Thyroid gland (tissue), 4 donors: ENCODE measurements at regions not wholly inside any gene's neighbourhood (a gene's known extent, or its start where the extent isn't known, plus 50 kb on each side); places are given as distances from the start of the nearest gene placed in this dataset.

Source experiments
- DNase-seq, 2 donors: peaks; one replicate each; pipeline ENCODE4 v3.0.0-alpha.2; 2019
- H3K27ac ChIP-seq, 3 donors: fragments of 200-600 bp; sonication (generic); 1 replicate in 2 of 3; 2 replicates in 1 of 3; pipeline ENCODE4 v1.5.1; 2016 to 2019; ENCODE audit warnings: mild to moderate bottlenecking in 1 of 3, moderate library complexity in 1 of 3
- H3K27me3 ChIP-seq: fragments of 200-600 bp; sonication (generic); one replicate; pipeline ENCODE4 v1.5.1; 2019
- H3K36me3 ChIP-seq, 2 donors: fragments of 200-600 bp; sonication (generic); one replicate each; pipeline ENCODE4 v1.5.1; 2016 to 2019
- H3K4me1 ChIP-seq, 2 donors: fragments of 200-600 bp; sonication (generic); one replicate each; pipeline ENCODE4 v1.5.1; 2017 to 2019
- H3K4me3 ChIP-seq, 3 donors: fragments of 200-600 bp; sonication (generic); replicated peaks in 1 of 3; 1 replicate in 2 of 3; 2 replicates in 1 of 3; pipeline ENCODE4 v1.5.1; 2016; ENCODE audit warnings: mild to moderate bottlenecking in 1 of 3
- H3K9me3 ChIP-seq: fragments of 200-600 bp; sonication (generic); one replicate; pipeline ENCODE4 v1.5.1; 2017
- CTCF ChIP-seq, 6 experiments: fragments of 200-600 bp in 3 of 6; fragments of 450-650 bp in 3 of 6; sonication (generic) in 3 of 6; IDR thresholded peaks; one replicate each; pipeline ENCODE4 v1.5.1; 2016 to 2019; ENCODE audit warnings: antibody characterized with exemption in 6 of 6, mild to moderate bottlenecking in 2 of 6, inconsistent platforms in 1 of 6, moderate library complexity in 1 of 6
- POLR2A ChIP-seq, 2 donors: fragments of 450-650 bp; IDR thresholded peaks; one replicate each; pipeline ENCODE4 v1.6.1; 2017; ENCODE audit warnings: antibody characterized with exemption in 2 of 2, mild to moderate bottlenecking in 2 of 2, moderate library complexity in 1 of 2
- WGBS, 2 donors: methylation state at CpG; one replicate each; pipeline ENCODE4 v1.1.5; 2017; 5-methylcytosine and 5-hydroxymethylcytosine counted together
- intact Hi-C: fragments of 100-400 bp; cut with DNase I; formaldehyde crosslinking; loops from one replicate; pipeline ENCODE4 v1.15.1; 2023

GRCh38 chr11:122353561-122353960 lies 237.5 kb upstream of the BLID start:
- TF ChIP-seq POLR2A (IDR thresholded peaks at IDR 0.05) (no peak), CTCF (IDR thresholded peaks at IDR 0.05) (no peak)
- DNase-seq: no peak
- 89 to 93% methylated on average over 4 of the region's 4 CpGs for WGBS, 2 donors
- H3K27me3 ChIP-seq: no peaks in the 10 kb centered on the region
- H3K4me3 ChIP-seq: no peak overlapping the region
- no peak overlapping the region for H3K27ac ChIP-seq
- H3K4me1 ChIP-seq: no peaks in the 10 kb centered on the region
- intact Hi-C loops: no loop called here
- no peaks in the 10 kb centered on the region for H3K9me3 ChIP-seq
- H3K36me3 ChIP-seq: no peaks in the 10 kb centered on the region

DNA sequence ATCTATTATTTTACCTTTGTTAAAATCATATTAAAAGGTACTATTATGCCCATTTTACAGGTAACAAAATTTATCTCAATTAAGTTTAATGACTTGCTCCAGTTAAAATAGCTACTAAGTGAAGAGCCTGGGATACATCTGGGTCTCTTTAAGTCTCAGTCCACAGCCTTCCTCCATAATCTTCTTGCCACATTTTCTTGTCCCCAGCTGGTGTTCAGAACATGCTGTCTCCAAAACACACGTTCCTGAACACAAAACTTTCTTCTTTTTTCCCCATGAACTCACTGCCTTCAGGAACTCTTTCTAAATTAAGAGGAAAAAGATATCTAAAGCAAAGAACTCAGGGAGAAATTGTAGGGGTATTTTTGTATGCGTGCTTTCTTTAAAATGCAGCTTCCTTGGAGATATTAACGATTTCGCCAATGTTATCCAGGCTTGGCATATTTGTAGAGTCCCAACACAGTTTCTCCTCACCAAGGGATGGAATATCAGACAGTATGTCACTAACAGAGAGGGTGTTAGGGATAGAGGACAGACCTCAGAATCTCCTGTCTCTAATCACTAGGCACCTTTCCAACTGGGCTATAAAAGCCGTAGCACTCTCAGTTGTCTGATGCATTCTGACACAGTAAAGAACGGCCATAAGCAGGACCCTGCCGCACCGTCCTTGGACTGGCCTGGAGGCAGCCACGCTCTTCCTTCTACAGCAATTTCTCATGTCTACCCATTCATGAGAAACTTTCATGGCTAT lies 232.8 kb upstream of the BLID start:
- H3K9me3 ChIP-seq: no peaks in the 10 kb centered on the region
- no peak overlapping the region for H3K4me3 ChIP-seq
- H3K27ac ChIP-seq: no peak overlapping the region
- intact Hi-C loops: no loop called here
- 78 to 90% methylated on average over 9 of the region's 9 CpGs for WGBS, 2 donors
- DNase-seq: no peak
- H3K36me3 ChIP-seq: no peaks in the 10 kb centered on the region
- no peaks in the 10 kb centered on the region for H3K4me1 ChIP-seq
- no peak for TF ChIP-seq POLR2A (IDR thresholded peaks at IDR 0.05)
- no peak for TF ChIP-seq CTCF (IDR thresholded peaks at IDR 0.05)
- H3K27me3 ChIP-seq: no peaks in the 10 kb centered on the region

- Histone ChIP-seq H3K27me3 (no peaks in the 10 kb centered on the region), H3K9me3 (no peaks in the 10 kb centered on the region), H3K4me3 (no peak overlapping the region), H3K36me3 (no peaks in the 10 kb centered on the region), H3K4me1 (peaks cover 15 to 18% of the 10 kb centered on the region in 2 donors), H3K27ac (no peak overlapping the region)
- intact Hi-C loops: no loop called here
- DNase-seq: no peak
- TF ChIP-seq CTCF (IDR thresholded peaks at IDR 0.05) (no peak), POLR2A (IDR thresholded peaks at IDR 0.05) (no peak)
- 81 to 84% methylated on average over 2 of the region's 2 CpGs for WGBS, 2 donors
Measured at GRCh38 chr11:122346006-122346405, 230.0 kb upstream of the BLID start.

DNA sequence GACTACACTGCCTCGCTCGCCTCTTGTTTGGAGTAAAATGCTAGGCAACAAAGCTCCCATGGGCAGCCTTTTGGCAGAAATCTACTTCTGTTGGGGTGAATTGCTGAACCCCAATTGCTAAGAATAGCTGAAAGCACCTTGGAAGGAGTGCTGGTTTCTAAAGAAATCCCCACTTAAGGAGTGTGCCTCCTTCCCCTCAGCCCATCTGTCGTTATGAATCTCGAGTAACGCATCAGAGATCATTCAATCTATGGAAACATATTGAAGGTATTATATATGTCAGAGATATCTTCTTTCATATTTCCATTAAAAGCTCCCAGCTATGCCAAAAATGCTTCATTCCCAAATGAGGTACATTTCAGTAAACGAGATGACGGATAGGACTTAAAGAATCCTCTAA lies 229.6 kb upstream of the BLID start:
- Histone ChIP-seq H3K27ac (no peak overlapping the region), H3K4me1 (peaks cover 18% of the 10 kb centered on the region in 2 donors), H3K27me3 (no peaks in the 10 kb centered on the region), H3K9me3 (no peaks in the 10 kb centered on the region), H3K36me3 (no peaks in the 10 kb centered on the region), H3K4me3 (no peak overlapping the region)
- TF ChIP-seq CTCF (IDR thresholded peaks at IDR 0.05): no peak
- no peak for TF ChIP-seq POLR2A (IDR thresholded peaks at IDR 0.05)
- no peak for DNase-seq
- intact Hi-C loops: no loop called here
- WGBS, 2 donors: 80 to 91% methylated on average over 7 of the region's 7 CpGs

DNA sequence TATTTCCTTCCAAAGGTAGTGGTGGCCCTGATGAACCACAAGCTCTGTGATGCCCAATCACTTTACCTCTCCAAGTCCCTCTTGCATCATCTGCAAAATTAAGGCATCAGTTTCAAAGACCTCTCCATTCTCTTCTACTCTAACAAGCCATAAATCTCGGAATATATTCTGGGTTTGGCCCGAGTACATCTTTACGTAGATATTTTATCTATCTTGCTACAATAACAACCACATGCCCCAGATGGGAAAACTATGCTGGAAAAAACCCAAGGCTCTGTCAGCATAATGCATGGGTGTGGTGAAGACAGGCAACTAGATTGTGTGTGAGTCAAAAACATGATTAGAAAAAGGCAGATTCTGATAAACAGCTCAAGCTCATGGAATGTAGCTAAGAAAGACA lies 228.2 kb upstream of the BLID start:
- DNase-seq: no peak
- Histone ChIP-seq H3K36me3 (no peaks in the 10 kb centered on the region), H3K4me1 (peaks cover 22 to 25% of the 10 kb centered on the region in 2 donors), H3K9me3 (no peaks in the 10 kb centered on the region), H3K27ac (no peak overlapping the region), H3K27me3 (no peaks in the 10 kb centered on the region), H3K4me3 (no peak overlapping the region)
- intact Hi-C loops: no loop called here
- 57 to 78% methylated on average over 3 of the region's 3 CpGs for WGBS, 2 donors
- TF ChIP-seq CTCF (IDR thresholded peaks at IDR 0.05) (no peak), POLR2A (IDR thresholded peaks at IDR 0.05) (no peak)
